Panc1 (cell line): ENCODE measurements at regions not wholly inside any gene's neighbourhood (a gene's known extent, or its start where the extent isn't known, plus 50 kb on each side); places are given as distances from the start of the nearest gene placed in this dataset.

Source experiments
- SIN3A ChIP-seq: IDR thresholded peaks from 2 replicates; pipeline ENCODE4 v1.6.1; 2012; ENCODE audit warnings: low read depth, mild to moderate bottlenecking, low read length, moderate library complexity, borderline replicate concordance; ENCODE audit not compliant: insufficient read depth
- TF ChIP-seq, protein P1 (sequence below): fragments of 450-650 bp; IDR thresholded peaks from 2 replicates; pipeline ENCODE4 v1.5.1; 2017; ENCODE audit warnings: mild to moderate bottlenecking
- TF ChIP-seq, protein P2 (sequence below), 2 experiments: IDR thresholded peaks; 2 replicates each; pipeline ENCODE4 v1.6.1; 2011 to 2012; ENCODE audit warnings: low read depth in 2 of 2, control low read depth in 1 of 2, low read length in 1 of 2, mild to moderate bottlenecking in 1 of 2, moderate library complexity in 1 of 2; ENCODE audit not compliant: insufficient read depth in 1 of 2

DNA sequence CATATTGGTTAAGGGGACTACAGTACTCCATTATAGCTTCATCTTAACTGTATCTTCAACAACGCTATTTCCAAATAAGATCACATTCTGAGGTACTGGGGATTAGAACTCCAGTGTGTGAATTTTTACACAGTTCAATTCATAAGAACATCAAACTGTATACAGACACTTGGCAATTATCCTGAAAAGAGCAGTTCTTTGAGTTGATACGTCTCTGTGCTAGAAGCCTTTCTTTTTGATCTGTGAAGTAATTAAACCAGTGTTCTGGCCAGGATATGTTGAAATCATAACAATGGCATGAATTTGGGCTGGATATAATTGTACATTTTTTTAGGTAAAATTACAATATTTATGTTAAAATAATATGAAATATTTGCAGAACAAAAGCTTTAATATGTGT, 93.5 kb upstream of the ITPRID2 start:
- TF ChIP-seq, protein P1, sequence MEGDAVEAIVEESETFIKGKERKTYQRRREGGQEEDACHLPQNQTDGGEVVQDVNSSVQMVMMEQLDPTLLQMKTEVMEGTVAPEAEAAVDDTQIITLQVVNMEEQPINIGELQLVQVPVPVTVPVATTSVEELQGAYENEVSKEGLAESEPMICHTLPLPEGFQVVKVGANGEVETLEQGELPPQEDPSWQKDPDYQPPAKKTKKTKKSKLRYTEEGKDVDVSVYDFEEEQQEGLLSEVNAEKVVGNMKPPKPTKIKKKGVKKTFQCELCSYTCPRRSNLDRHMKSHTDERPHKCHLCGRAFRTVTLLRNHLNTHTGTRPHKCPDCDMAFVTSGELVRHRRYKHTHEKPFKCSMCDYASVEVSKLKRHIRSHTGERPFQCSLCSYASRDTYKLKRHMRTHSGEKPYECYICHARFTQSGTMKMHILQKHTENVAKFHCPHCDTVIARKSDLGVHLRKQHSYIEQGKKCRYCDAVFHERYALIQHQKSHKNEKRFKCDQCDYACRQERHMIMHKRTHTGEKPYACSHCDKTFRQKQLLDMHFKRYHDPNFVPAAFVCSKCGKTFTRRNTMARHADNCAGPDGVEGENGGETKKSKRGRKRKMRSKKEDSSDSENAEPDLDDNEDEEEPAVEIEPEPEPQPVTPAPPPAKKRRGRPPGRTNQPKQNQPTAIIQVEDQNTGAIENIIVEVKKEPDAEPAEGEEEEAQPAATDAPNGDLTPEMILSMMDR = no peak
- TF ChIP-seq, protein P2, sequence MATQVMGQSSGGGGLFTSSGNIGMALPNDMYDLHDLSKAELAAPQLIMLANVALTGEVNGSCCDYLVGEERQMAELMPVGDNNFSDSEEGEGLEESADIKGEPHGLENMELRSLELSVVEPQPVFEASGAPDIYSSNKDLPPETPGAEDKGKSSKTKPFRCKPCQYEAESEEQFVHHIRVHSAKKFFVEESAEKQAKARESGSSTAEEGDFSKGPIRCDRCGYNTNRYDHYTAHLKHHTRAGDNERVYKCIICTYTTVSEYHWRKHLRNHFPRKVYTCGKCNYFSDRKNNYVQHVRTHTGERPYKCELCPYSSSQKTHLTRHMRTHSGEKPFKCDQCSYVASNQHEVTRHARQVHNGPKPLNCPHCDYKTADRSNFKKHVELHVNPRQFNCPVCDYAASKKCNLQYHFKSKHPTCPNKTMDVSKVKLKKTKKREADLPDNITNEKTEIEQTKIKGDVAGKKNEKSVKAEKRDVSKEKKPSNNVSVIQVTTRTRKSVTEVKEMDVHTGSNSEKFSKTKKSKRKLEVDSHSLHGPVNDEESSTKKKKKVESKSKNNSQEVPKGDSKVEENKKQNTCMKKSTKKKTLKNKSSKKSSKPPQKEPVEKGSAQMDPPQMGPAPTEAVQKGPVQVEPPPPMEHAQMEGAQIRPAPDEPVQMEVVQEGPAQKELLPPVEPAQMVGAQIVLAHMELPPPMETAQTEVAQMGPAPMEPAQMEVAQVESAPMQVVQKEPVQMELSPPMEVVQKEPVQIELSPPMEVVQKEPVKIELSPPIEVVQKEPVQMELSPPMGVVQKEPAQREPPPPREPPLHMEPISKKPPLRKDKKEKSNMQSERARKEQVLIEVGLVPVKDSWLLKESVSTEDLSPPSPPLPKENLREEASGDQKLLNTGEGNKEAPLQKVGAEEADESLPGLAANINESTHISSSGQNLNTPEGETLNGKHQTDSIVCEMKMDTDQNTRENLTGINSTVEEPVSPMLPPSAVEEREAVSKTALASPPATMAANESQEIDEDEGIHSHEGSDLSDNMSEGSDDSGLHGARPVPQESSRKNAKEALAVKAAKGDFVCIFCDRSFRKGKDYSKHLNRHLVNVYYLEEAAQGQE (IDR thresholded peaks at IDR 0.05; ENCODE audit: insufficient read depth in 1 of 2, low read depth in 2 of 2, low read length in 1 of 2) = no peak
- TF ChIP-seq SIN3A = no peak
